Liver (tissue), 8 donors: ENCODE measurements at regions not wholly inside any gene's neighbourhood (a gene's known extent, or its start where the extent isn't known, plus 50 kb on each side); places are given as distances from the start of the nearest gene placed in this dataset.

Source experiments
- DNase-seq: peaks from one replicate; pipeline ENCODE4 v3.0.0-alpha.2; 2017; ENCODE audit warnings: low spot score
- H3K27ac ChIP-seq, 2 donors: one replicate each; pipeline ENCODE4 v1.7.0; 2013; ENCODE audit warnings: inconsistent platforms in 2 of 2, low read length in 2 of 2, control low read depth in 1 of 2, low read depth in 1 of 2, mild to moderate bottlenecking in 1 of 2
- H3K27me3 ChIP-seq, 4 donors: one replicate each; pipeline versions ENCODE4 v1.6.1 to v1.7.0; 2013; ENCODE audit warnings: low read length in 3 of 4, inconsistent platforms in 1 of 4, mild to moderate bottlenecking in 1 of 4, moderate library complexity in 1 of 4; ENCODE audit not compliant: control insufficient read depth in 4 of 4, insufficient read depth in 4 of 4
- H3K36me3 ChIP-seq, 4 donors: one replicate each; pipeline versions ENCODE4 v1.6.1 to v1.7.0; 2013; ENCODE audit warnings: low read length in 3 of 4, mild to moderate bottlenecking in 3 of 4, low read depth in 1 of 4, moderate library complexity in 1 of 4; ENCODE audit not compliant: control insufficient read depth in 4 of 4, insufficient read depth in 3 of 4
- H3K4me1 ChIP-seq, 4 donors: one replicate each; pipeline versions ENCODE4 v1.6.1 to v1.7.0; 2013; ENCODE audit warnings: low read length in 3 of 4, mild to moderate bottlenecking in 3 of 4, moderate library complexity in 1 of 4; ENCODE audit not compliant: control insufficient read depth in 4 of 4, insufficient read depth in 4 of 4
- H3K4me3 ChIP-seq, 3 donors: one replicate each; pipeline versions ENCODE4 v1.6.1 to v1.7.0; 2013; ENCODE audit warnings: low read length in 3 of 3, control low read depth in 1 of 3, low read depth in 1 of 3, mild to moderate bottlenecking in 1 of 3
- H3K9ac ChIP-seq, 2 donors: one replicate each; pipeline ENCODE4 v1.7.0; 2013; ENCODE audit warnings: low read length in 2 of 2, mild to moderate bottlenecking in 2 of 2, moderate library complexity in 2 of 2, control low read depth in 1 of 2, low read depth in 1 of 2
- H3K9me3 ChIP-seq, 4 donors: one replicate each; pipeline versions ENCODE4 v1.6.1 to v1.7.0; 2013; ENCODE audit warnings: low read length in 3 of 4; ENCODE audit not compliant: control insufficient read depth in 4 of 4
- CTCF ChIP-seq: fragments of 150-350 bp; IDR thresholded peaks from 2 replicates; pipeline ENCODE4 v1.5.1; 2017; ENCODE audit warnings: improper control_type of control experiment, low read depth, low read length; ENCODE audit not compliant: missing input control
- EGR1 ChIP-seq, 2 donors: IDR thresholded peaks; 2 replicates each; pipeline ENCODE4 v1.6.1; 2016 to 2018; ENCODE audit warnings: antibody characterized with exemption in 2 of 2, low read depth in 2 of 2
- FOXA1 ChIP-seq: IDR thresholded peaks from 2 replicates; pipeline ENCODE4 v1.6.1; 2016; ENCODE audit warnings: antibody characterized with exemption
- FOXA2 ChIP-seq: IDR thresholded peaks from 2 replicates; pipeline ENCODE4 v1.6.1; 2016; ENCODE audit warnings: antibody characterized with exemption
- GABPA ChIP-seq, 2 donors: IDR thresholded peaks in 1 of 2; conservative IDR thresholded peaks in 1 of 2; 2 replicates each; pipeline ENCODE4 v1.6.1; 2016; ENCODE audit warnings: antibody characterized with exemption in 2 of 2, mild to moderate bottlenecking in 1 of 2, moderate library complexity in 1 of 2
- HNF4G ChIP-seq: IDR thresholded peaks from 2 replicates; pipeline ENCODE4 v1.6.1; 2016; ENCODE audit warnings: antibody characterized with exemption
- JUND ChIP-seq, 2 donors: IDR thresholded peaks; 2 replicates each; pipeline ENCODE4 v1.6.1; 2016; ENCODE audit warnings: antibody characterized with exemption in 2 of 2
- NR2F2 ChIP-seq: IDR thresholded peaks from 2 replicates; pipeline ENCODE4 v1.6.1; 2016; ENCODE audit warnings: antibody characterized with exemption
- RAD21 ChIP-seq, 2 donors: IDR thresholded peaks; 2 replicates each; pipeline ENCODE4 v1.6.1; 2016; ENCODE audit warnings: antibody characterized with exemption in 2 of 2, mild to moderate bottlenecking in 2 of 2
- REST ChIP-seq: IDR thresholded peaks from 2 replicates; pipeline ENCODE4 v1.6.1; 2016; ENCODE audit warnings: antibody characterized with exemption, mild to moderate bottlenecking
- SP1 ChIP-seq: IDR thresholded peaks from 2 replicates; pipeline ENCODE4 v1.6.1; 2018; ENCODE audit warnings: antibody characterized with exemption, mild to moderate bottlenecking
- TAF1 ChIP-seq: conservative IDR thresholded peaks from 2 replicates; pipeline ENCODE4 v1.6.1; 2016; ENCODE audit warnings: antibody characterized with exemption, mild to moderate bottlenecking
- YY1 ChIP-seq: IDR thresholded peaks from 2 replicates; pipeline ENCODE4 v1.6.1; 2016; ENCODE audit warnings: antibody characterized with exemption, mild to moderate bottlenecking
- WGBS: extraction: QIAGEN DNeasy Blood & Tissue Kit; methylation state at CpG from one replicate; pipeline ENCODE4 v1.1.7; 2013; 5-methylcytosine and 5-hydroxymethylcytosine counted together
- TF ChIP-seq, protein P1 (sequence below): IDR thresholded peaks from 2 replicates; pipeline ENCODE4 v1.6.1; 2016; ENCODE audit warnings: antibody characterized with exemption
- TF ChIP-seq, protein P2 (sequence below): IDR thresholded peaks from 2 replicates; pipeline ENCODE4 v1.6.1; 2016; ENCODE audit warnings: antibody characterized with exemption
- donor health status: healthy.
- donor health status: healthy.
- donor health status: healthy.
- donor health status: healthy.
- donor health status: healthy.

GRCh38 chr3:34828847-34829246, 810.5 kb upstream of the ARPP21 start:
- no peak overlapping the region for H3K27ac ChIP-seq
- DNase-seq, result no peak
- H3K4me1 ChIP-seq, result no peaks in the 10 kb centered on the region
- H3K36me3 ChIP-seq, result no peaks in the 10 kb centered on the region
- H3K9ac ChIP-seq, result no peak overlapping the region
- no peak for TF ChIP-seq RAD21 (IDR thresholded peaks at IDR 0.05)
- no peak for TF ChIP-seq CTCF
- TF ChIP-seq YY1, result no peak
- TF ChIP-seq HNF4G, result no peak
- no peak for TF ChIP-seq SP1
- no peak for TF ChIP-seq FOXA2
- no peak for TF ChIP-seq JUND (IDR thresholded peaks at IDR 0.05)
- TF ChIP-seq TAF1, result no peak
- no peak for TF ChIP-seq NR2F2
- TF ChIP-seq EGR1 (IDR thresholded peaks at IDR 0.05; ENCODE audit: low read depth in 2 of 2), result no peak
- no peak for TF ChIP-seq FOXA1
- TF ChIP-seq, protein P1, sequence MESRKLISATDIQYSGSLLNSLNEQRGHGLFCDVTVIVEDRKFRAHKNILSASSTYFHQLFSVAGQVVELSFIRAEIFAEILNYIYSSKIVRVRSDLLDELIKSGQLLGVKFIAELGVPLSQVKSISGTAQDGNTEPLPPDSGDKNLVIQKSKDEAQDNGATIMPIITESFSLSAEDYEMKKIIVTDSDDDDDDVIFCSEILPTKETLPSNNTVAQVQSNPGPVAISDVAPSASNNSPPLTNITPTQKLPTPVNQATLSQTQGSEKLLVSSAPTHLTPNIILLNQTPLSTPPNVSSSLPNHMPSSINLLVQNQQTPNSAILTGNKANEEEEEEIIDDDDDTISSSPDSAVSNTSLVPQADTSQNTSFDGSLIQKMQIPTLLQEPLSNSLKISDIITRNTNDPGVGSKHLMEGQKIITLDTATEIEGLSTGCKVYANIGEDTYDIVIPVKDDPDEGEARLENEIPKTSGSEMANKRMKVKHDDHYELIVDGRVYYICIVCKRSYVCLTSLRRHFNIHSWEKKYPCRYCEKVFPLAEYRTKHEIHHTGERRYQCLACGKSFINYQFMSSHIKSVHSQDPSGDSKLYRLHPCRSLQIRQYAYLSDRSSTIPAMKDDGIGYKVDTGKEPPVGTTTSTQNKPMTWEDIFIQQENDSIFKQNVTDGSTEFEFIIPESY, result no peak
- no peak for TF ChIP-seq GABPA (IDR thresholded peaks at IDR 0.05 in 1 of 2, conservative IDR thresholded peaks at IDR 0.05 in 1 of 2)
- peaks cover 0 to 3% (median 0%) of the 10 kb centered on the region in 4 donors for H3K27me3 ChIP-seq
- WGBS, result 68% methylated on average over 2 of the region's 2 CpGs
- peaks cover 0 to 2% (median 0%) of the 10 kb centered on the region in 4 donors for H3K9me3 ChIP-seq
- no peak overlapping the region for H3K4me3 ChIP-seq

DNA sequence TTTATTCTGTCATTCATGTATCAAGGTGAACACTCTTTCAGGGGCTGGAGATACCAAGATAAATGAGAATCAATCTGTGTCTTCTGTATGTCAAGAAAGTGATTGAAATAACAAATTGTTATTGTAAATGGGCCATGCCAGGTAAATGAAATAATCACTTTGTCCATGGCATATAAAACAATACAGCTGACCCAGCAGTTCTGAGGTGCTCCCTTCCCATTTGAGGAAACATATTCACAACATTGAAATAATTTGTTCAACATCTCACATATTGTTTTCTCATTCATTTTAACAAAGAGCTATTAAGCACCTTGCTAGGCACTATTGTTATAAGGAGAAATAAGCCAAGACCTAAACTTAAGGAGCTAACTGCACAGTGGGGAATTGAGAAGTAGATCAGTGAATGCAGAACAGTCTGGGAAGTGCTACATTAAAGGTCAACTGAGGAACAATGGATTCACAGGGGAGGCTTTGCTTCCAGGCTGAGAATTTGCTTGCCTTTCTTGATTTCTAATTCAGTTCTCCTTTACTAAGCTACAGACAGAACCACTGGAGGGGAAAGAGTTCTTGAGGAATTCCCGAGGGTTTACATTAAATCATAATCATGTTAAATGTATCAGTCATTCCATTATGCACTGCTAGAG, 806.3 kb upstream of the ARPP21 start:
- no peaks in the 10 kb centered on the region for H3K4me1 ChIP-seq
- H3K9me3 ChIP-seq, result no peaks in the 10 kb centered on the region
- H3K27me3 ChIP-seq, result no peaks in the 10 kb centered on the region
- no peak for TF ChIP-seq FOXA2
- no peak for TF ChIP-seq TAF1
- no peak for DNase-seq
- no peak overlapping the region for H3K27ac ChIP-seq
- WGBS, result 56% methylated on average over 1 of the region's 1 CpG
- H3K9ac ChIP-seq, result no peak overlapping the region
- no peaks in the 10 kb centered on the region for H3K36me3 ChIP-seq
- H3K4me3 ChIP-seq, result no peak overlapping the region

DNA sequence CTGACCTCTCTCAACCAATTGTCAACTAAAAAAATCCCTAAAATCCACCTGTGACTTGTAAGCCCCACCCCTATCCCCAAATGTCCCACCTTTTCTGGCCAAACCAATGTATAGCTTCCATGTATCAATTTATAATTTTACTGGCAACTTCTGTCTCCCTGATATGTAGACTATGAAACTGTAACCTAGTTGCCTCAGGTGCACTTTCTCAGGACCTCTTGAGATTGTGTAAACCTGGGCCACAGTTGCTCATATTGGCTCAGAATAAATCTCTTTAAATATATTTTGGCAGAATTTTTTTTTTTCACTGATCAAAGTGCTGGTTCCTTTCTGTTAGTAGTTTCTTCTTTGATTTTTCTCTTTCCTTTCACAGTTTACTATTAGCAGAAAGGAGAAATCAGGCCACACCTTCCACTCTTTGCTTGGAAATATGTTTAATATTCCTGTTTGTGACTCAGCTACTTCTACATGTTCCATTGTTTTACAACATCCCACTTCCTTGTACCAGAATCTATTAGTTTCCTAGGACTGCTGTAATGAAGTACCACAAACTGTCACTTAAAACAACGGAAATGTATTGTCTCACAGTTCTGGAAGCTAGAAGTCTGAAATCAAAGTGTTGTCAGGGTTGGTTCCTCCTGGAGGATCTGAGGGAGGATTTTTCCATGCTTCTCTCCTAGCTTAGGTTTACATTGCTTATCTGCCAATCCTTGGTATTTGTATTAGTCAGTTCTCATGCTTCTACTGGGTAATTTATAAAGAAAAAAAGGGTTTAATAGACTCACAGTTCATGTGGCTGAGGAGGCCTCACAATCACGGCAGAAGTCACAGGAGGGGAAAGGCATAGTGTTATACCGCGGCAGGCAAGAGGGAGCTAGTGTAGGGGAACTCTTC, 801.2 kb upstream of the ARPP21 start:
- Histone ChIP-seq H3K4me1 (no peaks in the 10 kb centered on the region), H3K36me3 (no peaks in the 10 kb centered on the region), H3K9me3 (no peaks in the 10 kb centered on the region), H3K4me3 (no peak overlapping the region), H3K27me3 (no peaks in the 10 kb centered on the region), H3K9ac (no peak overlapping the region), H3K27ac (no peak overlapping the region)
- WGBS, result 65% methylated on average over 4 of the region's 4 CpGs
- TF ChIP-seq, protein P2, sequence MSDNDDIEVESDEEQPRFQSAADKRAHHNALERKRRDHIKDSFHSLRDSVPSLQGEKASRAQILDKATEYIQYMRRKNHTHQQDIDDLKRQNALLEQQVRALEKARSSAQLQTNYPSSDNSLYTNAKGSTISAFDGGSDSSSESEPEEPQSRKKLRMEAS, result no peak
- TF ChIP-seq REST (no peak), EGR1 (IDR thresholded peaks at IDR 0.05; ENCODE audit: low read depth in 2 of 2) (no peak), TAF1 (no peak), GABPA (IDR thresholded peaks at IDR 0.05 in 1 of 2, conservative IDR thresholded peaks at IDR 0.05 in 1 of 2) (no peak)
- DNase-seq, result no peak
